LoVo (cell line): ENCODE measurements at regions not wholly inside any gene's neighbourhood (a gene's known extent, or its start where the extent isn't known, plus 50 kb on each side); places are given as distances from the start of the nearest gene placed in this dataset.
A peak's percentile ranks its signal among the peaks of the same experiment; 100 is the strongest.

ENCODE experiments used
- DNase-seq: peaks from one replicate; pipeline ENCODE4 v3.0.0-alpha.2; 2016; ENCODE audit warnings: low spot score

- no peak for DNase-seq
These were observed 147.9 kb upstream of the CBLN2 start for GRCh38 chr18:72692086-72692485.

DNA sequence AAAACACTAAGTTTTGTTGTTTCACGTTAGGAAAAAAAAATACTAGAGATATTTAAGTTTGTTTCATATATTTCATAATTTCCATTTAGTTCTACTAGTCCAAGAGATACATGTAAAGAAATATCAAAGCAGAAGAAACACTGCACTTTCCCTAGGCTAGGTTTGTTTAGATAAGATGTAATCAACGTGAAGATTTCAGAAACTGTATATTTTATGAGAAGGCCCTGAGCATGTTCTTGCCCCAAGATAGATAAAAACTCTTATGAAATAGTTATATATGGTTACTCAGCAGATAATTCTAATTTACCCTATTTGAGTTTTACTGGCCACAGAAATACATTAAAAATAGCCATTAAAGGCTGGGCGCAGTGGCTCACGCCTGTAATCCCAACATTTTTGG lies 143.6 kb upstream of the CBLN2 start:
- DNase-seq: no peak

GRCh38 chr18:72675394-72675793 lies 131.3 kb upstream of the CBLN2 start:
- DNase-seq: no peak

- no peak for DNase-seq
These were observed 130.6 kb upstream of the CBLN2 start for GRCh38 chr18:72674710-72675109.

DNA sequence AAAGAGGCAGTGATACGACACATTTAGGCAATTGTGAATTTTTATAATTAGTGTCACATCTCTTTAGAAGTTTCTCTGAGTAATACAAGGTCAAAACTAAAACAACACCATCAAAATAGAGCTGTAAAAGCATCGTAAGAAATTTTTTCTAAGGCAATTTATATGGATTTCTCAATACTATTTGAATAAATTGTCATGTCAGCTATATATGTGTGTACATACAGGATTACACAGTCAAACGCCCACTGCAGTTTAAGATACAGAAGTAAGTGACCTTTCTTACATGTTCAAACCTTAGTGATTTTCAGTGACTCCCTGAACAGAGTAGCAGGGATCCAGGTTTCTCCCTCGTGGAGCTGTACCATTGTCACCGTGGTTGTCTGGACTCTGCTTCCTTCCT lies 129.1 kb upstream of the CBLN2 start:
- no peak for DNase-seq

GRCh38 chr18:72672364-72673184 lies 128.4 kb upstream of the CBLN2 start:
- peak; percentile 34 for DNase-seq

- no peak for DNase-seq
These were observed 123.8 kb upstream of the CBLN2 start for GRCh38 chr18:72667932-72668331.

GRCh38 chr18:72652990-72653593 lies 109.0 kb upstream of the CBLN2 start:
- DNase-seq: peak; percentile 35

DNA sequence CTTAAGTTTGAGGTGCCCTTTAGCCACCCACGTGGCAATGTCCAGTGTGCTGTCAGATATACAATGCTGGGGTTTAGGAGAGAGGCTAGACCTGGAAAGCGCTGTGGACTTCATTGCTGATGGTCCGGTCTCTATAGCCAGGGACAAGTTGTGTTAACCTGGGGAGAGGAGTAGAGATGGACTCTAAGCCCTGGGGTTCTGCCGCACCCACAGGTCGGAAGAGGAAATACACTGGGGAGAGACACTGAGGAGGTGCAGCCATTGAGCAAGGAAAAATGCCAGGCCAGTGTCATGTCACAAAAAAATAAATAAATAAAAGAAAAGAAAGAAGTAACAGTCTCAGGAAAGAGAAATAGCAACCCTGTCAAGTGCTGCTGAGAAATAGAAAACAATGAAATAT lies 106.9 kb upstream of the CBLN2 start:
- DNase-seq: no peak

- DNase-seq: no peak
These were observed 104.4 kb upstream of the CBLN2 start for GRCh38 chr18:72648481-72648960.

GRCh38 chr18:72648079-72648478 lies 103.9 kb upstream of the CBLN2 start:
- no peak for DNase-seq

DNA sequence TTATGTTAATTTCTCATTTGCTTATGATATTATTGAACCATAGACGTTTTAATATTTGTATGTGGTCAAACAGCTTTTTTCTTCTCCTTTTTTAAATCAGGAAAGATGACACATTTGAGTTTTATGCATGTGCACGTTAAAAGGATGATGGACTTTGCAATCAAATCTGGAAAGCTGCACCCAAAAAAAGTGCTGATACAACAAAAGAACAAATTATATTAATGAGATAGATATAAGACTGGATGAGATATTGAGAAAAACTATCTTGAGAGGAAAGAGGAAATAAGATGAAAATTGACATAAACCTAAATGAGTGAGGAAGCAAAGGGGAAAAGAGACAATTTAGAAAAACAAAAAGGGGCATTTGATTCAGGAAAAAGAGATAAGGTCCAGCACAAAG lies 96.4 kb upstream of the CBLN2 start:
- DNase-seq: no peak

GRCh38 chr18:72638376-72638775 lies 94.2 kb upstream of the CBLN2 start:
- DNase-seq: no peak

- no peak for DNase-seq
These were observed 93.6 kb upstream of the CBLN2 start for GRCh38 chr18:72637721-72638120.

DNA sequence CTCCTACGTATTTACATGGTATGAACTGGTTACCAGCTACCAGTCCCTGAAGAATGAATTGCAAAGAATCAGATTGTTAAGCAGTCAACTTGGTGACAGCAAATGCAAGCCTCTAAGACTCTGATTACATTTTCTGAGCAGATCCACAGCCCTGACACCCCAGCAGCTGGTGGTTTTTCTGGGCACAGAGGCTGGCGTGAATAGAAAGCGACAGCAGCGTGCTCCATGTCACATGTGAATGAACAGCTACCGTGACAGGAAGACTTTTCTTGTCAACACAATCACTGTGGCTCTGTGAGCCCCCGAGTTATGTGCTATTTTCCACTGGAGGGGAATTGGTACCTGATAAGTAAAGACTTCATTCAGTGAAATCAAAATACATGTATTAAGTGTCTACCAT lies 93.2 kb upstream of the CBLN2 start:
- no peak for DNase-seq

GRCh38 chr18:72636611-72637010 lies 92.5 kb upstream of the CBLN2 start:
- no peak for DNase-seq

DNA sequence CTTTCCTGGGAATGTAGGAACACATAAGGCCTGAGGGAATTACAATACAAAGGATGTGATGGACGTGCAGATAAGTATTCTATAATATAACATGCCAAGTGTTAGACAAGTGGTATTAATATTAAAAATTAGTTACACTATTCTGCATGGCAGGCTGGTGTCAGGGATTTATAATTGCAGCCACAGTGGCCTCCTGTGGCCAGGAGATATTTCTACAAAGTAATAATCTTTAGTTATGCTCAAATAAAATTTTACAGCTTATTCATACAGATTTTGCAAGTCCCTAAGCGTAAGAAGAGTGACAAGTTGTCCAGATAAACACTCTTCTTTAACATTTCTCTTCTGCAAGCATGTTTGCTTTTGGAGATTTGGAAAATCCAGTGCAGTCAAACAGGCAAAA lies 90.4 kb upstream of the CBLN2 start:
- no peak for DNase-seq

DNA sequence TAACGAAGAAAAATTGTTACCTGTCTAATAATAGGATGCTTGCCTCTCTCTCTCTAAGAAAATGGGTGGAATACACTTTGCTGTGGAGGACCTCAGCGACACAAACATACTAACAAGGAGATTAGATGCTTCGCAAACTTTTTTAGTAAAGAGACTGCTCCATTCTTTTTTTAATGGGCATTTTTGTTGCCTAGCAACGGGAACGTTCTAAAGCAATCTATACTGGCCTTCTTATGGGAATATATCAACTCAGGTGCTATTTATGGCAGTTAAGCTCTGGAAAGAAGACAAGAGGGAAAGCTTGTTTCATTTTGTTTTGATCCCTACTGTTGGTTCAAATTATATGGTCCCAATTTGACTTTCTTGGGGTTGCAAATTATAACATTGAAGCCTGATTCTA lies 86.8 kb upstream of the CBLN2 start:
- no peak for DNase-seq

GRCh38 chr18:72623444-72623843 lies 79.3 kb upstream of the CBLN2 start:
- DNase-seq: no peak

DNA sequence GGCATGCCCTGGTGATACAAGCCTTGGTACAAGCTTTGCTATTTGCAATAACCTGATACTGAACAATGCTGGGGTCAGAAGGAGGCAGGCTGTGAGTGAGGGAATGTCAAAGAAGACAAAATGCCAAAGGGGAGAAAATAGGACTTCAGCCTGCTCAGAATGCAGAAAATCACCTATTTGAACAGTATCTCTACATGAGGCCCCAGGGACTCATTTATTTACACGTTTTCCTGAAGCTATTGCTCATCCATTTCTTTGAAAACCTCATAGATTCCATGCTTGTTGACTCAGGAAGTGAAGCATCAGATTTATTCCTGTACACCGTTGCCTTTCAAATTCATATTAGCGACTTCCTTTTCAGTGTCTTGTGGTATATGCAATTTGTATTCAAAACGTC lies 69.4 kb upstream of the CBLN2 start:
- no peak for DNase-seq

- no peak for DNase-seq
These were observed 68.9 kb upstream of the CBLN2 start for GRCh38 chr18:72612894-72613533.

DNA sequence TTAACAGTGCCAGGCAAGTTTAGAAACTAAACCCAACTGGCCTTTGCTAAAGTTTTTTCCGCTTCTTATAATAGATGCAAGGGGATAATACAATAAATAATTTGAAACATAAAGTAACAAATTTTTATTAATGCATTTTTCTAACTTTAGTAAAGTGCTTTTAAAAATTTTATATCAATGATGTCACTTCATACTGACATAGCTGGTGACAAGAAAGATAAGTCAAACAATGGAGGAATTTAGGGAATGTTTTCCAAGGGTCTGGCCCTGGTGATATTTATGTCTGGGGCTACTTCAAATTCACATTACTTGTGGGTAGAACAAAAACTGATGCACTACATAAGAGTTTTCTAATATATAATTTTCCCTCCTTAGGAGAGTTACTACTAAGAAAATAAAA lies 61.2 kb upstream of the CBLN2 start:
- no peak for DNase-seq

- no peak for DNase-seq
These were observed 57.8 kb upstream of the CBLN2 start for GRCh38 chr18:72601944-72602343.
